ENCODE measurements at regions not wholly inside any gene's neighbourhood (a gene's known extent, or its start where the extent isn't known, plus 50 kb on each side); places are given as distances from the start of the nearest gene placed in this dataset.
"Not testable (repeated sequence)": the region's sequence is repeated elsewhere in the genome, so short reads cannot be mapped to it uniquely, and the experiment has no call there.

DNA sequence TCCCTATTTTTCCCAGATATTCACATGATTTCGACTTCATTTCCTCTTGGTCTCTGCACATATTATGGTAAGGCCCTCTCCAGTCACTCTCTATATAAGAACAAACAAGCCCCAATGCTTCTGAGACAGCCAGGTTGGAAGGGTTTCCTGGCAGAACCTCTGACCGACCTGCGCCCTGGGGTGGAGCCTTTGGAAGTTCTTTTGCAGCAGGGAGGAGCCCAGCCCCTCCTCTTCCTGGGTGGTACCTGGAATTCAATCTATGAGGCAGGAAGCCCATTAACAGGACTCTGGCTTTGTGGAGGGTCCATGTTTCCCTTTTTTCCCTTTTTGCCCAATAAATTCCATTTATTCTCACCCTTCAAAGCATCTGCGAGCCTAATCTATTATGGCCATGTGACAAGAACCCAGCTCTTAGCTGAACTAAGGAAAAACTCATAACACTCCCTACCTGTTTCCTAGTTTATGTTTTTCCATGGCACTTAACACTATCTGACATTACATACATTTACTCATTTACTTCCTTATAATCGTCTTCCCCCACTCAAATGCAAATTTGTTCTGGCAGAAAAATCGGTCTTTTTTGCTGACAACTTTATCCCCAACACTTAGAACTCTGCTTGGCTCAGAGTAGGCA lies 92.5 kb upstream of the FRMD4A start:
- ATAC-seq (peak; percentile 91), DNase-seq (peak; percentile 58 to 75 (median 70))
- no peaks in the 10 kb centered on the region for H3K9me3 ChIP-seq
- TF ChIP-seq POLR2A (IDR thresholded peaks at IDR 0.05), result peak in 2 of 3 donors; percentile 26 to 29
- TF ChIP-seq, protein P1, sequence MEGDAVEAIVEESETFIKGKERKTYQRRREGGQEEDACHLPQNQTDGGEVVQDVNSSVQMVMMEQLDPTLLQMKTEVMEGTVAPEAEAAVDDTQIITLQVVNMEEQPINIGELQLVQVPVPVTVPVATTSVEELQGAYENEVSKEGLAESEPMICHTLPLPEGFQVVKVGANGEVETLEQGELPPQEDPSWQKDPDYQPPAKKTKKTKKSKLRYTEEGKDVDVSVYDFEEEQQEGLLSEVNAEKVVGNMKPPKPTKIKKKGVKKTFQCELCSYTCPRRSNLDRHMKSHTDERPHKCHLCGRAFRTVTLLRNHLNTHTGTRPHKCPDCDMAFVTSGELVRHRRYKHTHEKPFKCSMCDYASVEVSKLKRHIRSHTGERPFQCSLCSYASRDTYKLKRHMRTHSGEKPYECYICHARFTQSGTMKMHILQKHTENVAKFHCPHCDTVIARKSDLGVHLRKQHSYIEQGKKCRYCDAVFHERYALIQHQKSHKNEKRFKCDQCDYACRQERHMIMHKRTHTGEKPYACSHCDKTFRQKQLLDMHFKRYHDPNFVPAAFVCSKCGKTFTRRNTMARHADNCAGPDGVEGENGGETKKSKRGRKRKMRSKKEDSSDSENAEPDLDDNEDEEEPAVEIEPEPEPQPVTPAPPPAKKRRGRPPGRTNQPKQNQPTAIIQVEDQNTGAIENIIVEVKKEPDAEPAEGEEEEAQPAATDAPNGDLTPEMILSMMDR (IDR thresholded peaks at IDR 0.05), result no peak
- H3K27ac ChIP-seq, result peak overlapping the region in 3 of 4 donors; percentile 4 to 64 (median 55)
- peaks cover 11% of the 10 kb centered on the region for H3K4me1 ChIP-seq
- H3K4me3 ChIP-seq, result no peak overlapping the region
- intact Hi-C loops (cut with DNase I), result no loop called here
- 36 to 41% methylated on average over 6 of the region's 6 CpGs for WGBS, 2 donors
- H3K36me3 ChIP-seq (replicated peaks in 1 of 2; ENCODE audit: insufficient read depth in 1 of 2, low read depth in 2 of 2), result no peaks in the 10 kb centered on the region
- H3K27me3 ChIP-seq, result no peaks in the 10 kb centered on the region

DNA sequence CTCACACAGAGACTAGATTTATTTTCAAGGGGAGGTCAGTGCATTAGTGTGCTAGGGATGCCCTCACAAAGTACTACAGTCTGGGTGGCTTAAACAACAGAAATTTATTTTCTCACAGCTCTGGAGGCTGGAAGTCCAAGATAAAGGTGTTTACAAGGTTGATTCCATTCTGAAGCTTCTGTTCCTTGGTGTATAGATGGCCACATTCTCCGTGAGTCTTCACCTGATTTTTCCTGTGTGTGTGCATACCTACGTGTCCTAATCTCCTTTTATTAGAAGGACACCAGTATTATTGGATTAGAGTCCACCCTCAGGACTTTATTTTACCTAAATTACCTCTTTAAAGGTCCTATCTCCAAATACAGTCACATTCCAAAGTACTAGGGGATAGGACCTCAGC lies 91.7 kb upstream of the FRMD4A start:
- H3K27me3 ChIP-seq, result no peaks in the 10 kb centered on the region
- H3K4me1 ChIP-seq, result peaks cover 11% of the 10 kb centered on the region
- no peaks in the 10 kb centered on the region for H3K9me3 ChIP-seq
- DNase-seq, result no peak
- H3K27ac ChIP-seq, result peak overlapping the region in 2 of 4 donors; percentile 4 to 64
- ATAC-seq, result no peak
- WGBS, 2 donors, result 21 to 34% methylated on average over 2 of the region's 2 CpGs
- intact Hi-C loops (cut with DNase I), result no loop called here
- TF ChIP-seq, protein P1 (IDR thresholded peaks at IDR 0.05), result no peak
- TF ChIP-seq POLR2A (IDR thresholded peaks at IDR 0.05), result no peak
- H3K36me3 ChIP-seq (replicated peaks in 1 of 2; ENCODE audit: insufficient read depth in 1 of 2, low read depth in 2 of 2), result no peaks in the 10 kb centered on the region
- no peak overlapping the region for H3K4me3 ChIP-seq

DNA sequence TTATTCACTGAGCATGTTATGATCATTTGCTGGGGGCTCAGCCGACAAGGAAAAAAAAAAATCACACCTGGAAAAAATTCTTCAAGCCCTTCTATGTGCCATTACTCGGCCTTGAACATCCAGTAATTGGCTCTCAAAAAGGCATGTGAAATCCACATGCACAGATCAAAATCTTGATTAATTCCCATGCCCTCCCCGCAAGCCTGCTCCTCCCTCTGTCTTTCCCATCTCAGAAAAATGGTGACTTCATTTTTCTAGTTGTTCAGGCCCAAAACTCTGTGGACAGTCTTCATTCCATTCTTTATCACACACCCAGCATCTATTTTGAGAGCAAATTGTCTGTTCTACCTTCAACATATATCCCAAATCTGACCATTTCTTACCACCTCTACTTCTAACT lies 91.2 kb upstream of the FRMD4A start:
- Histone ChIP-seq H3K4me3 (no peak overlapping the region), H3K4me1 (peaks cover 11% of the 10 kb centered on the region), H3K27me3 (no peaks in the 10 kb centered on the region), H3K9me3 (no peaks in the 10 kb centered on the region), H3K27ac (no peak overlapping the region), H3K36me3 (replicated peaks in 1 of 2; ENCODE audit: insufficient read depth in 1 of 2, low read depth in 2 of 2) (no peaks in the 10 kb centered on the region)
- intact Hi-C loops (cut with DNase I), result no loop called here
- ATAC-seq, result no peak
- TF ChIP-seq POLR2A (IDR thresholded peaks at IDR 0.05), result no peak
- TF ChIP-seq, protein P1 (IDR thresholded peaks at IDR 0.05), result no peak
- DNase-seq, result no peak
- WGBS, 2 donors, result 47 to 59% methylated on average over 3 of the region's 3 CpGs

DNA sequence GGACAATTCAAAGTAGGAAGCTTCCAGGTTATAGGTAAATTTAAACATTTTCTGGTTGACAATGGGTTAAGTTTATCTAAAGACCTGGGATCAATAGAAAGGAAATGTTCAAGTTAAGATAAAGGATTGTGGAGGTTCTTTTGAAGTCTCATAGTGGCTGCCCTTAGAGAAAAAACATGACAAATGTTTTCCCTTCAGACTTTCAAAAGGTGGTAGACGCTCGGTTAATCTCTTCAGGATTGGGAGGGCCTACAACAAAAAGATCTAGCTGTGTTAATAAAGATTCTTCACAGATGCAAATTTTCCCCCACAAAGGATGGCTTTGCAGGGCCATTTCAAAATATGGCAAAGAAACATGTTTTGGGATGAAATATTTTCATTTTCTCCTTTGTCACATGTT lies 86.6 kb upstream of the FRMD4A start:
- intact Hi-C loops (cut with DNase I); H3K36me3 ChIP-seq (replicated peaks in 1 of 2; ENCODE audit: insufficient read depth in 1 of 2, low read depth in 2 of 2); H3K4me3 ChIP-seq; H3K27me3 ChIP-seq; H3K4me1 ChIP-seq; H3K27ac ChIP-seq; ATAC-seq; H3K9me3 ChIP-seq; DNase-seq: not testable (repeated sequence)
- 42% methylated on average over 2 of the region's 2 CpGs for WGBS, 2 donors

DNA sequence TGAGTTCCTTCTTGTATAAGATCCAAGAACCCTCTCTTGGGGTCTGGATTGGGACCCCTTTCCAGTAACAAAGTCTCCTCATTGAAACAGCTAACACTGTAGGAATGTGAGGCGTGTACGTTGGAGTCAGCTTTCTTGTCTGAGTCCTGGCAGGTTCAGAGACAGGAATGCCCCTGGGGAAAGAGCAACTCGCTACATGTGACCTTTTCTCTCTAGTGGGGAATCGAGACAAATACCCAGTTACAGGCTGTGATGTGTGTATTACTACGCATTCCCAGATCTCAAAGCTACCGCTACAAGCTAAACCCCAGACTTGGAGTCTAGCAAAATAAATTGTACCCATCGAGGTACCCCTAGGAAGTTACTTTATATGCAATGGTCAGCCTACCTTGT lies 85.6 kb upstream of the FRMD4A start:
- no peak for DNase-seq
- Histone ChIP-seq H3K27me3 (no peaks in the 10 kb centered on the region), H3K9me3 (no peaks in the 10 kb centered on the region), H3K27ac (no peak overlapping the region), H3K4me3 (no peak overlapping the region), H3K36me3 (replicated peaks in 1 of 2; ENCODE audit: insufficient read depth in 1 of 2, low read depth in 2 of 2) (no peaks in the 10 kb centered on the region), H3K4me1 (peaks cover 4% of the 10 kb centered on the region)
- intact Hi-C loops (cut with DNase I), result no loop called here
- ATAC-seq, result no peak
- WGBS, 2 donors, result 88 to 92% methylated on average over 7 of the region's 7 CpGs
- TF ChIP-seq POLR2A (IDR thresholded peaks at IDR 0.05), result no peak
- TF ChIP-seq, protein P1 (IDR thresholded peaks at IDR 0.05), result no peak

Measured in body of pancreas (tissue), 4 donors.